T-cell (primary cell): ENCODE measurements at regions not wholly inside any gene's neighbourhood (a gene's known extent, or its start where the extent isn't known, plus 50 kb on each side); places are given as distances from the start of the nearest gene placed in this dataset.

Experiments
- ATAC-seq, 4 experiments: fragments of 200-7000 bp in 3 of 4; fragments of 150-1000 bp in 1 of 4; cut with Tn5 transposase; replicated peaks in 1 of 4; 1 replicate in 3 of 4; 2 replicates in 1 of 4; pipeline ENCODE4 v1.10.0; 2021; ENCODE audit warnings: moderate library complexity in 3 of 4, mild to moderate bottlenecking in 2 of 4, moderate number of reproducible peaks in 1 of 4
- CTCF ChIA-PET, 2 donors: fragments of 300-600 bp; sonication (Branson Sonifier 250); formaldehyde crosslinking; loops; one replicate each; lab custom pipeline; 2022; ENCODE audit warnings: antibody characterized with exemption in 2 of 2; lab: Charles Lee
- POLR2A ChIA-PET, 2 donors: fragments of 300-600 bp; sonication (Branson Sonifier 250); formaldehyde crosslinking; loops; one replicate each; lab custom pipeline; 2022; ENCODE audit warnings: antibody characterized with exemption in 2 of 2; lab: Charles Lee
- DNase-seq, 35 experiments: peaks; one replicate each; pipeline versions ENCODE4 v3.0.0 to v3.0.0-alpha.2; 2013 to 2023
- H3K27ac ChIP-seq: one replicate; pipeline ENCODE4 v1.5.1; 2013; ENCODE audit warnings: low read length
- H3K27me3 ChIP-seq, 2 experiments: replicated peaks in 1 of 2; 1 replicate in 1 of 2; 2 replicates in 1 of 2; pipeline versions ENCODE4 v1.6.1 to v1.7.0; 2013; ENCODE audit warnings: low read length in 1 of 2, mixed read lengths in 1 of 2; ENCODE audit not compliant: control insufficient read depth in 2 of 2, insufficient read depth in 2 of 2; ENCODE audit errors: extremely low read depth in 1 of 2
- H3K36me3 ChIP-seq, 2 donors: 1 replicate in 1 of 2; 2 replicates in 1 of 2; pipeline versions ENCODE4 v1.6.1 to v1.7.0; 2013; ENCODE audit warnings: low read length in 1 of 2; ENCODE audit not compliant: control insufficient read depth in 2 of 2, insufficient read depth in 1 of 2; ENCODE audit errors: extremely low read depth in 1 of 2
- H3K4me1 ChIP-seq, 2 experiments: 1 replicate in 1 of 2; 2 replicates in 1 of 2; pipeline versions ENCODE4 v1.6.1 to v1.7.0; 2013; ENCODE audit warnings: low read length in 2 of 2, mixed read lengths in 1 of 2; ENCODE audit not compliant: insufficient read depth in 2 of 2, control insufficient read depth in 1 of 2; ENCODE audit errors: extremely low read depth in 1 of 2
- H3K4me3 ChIP-seq, 2 donors: 1 replicate in 1 of 2; 2 replicates in 1 of 2; pipeline versions ENCODE4 v1.5.1 to v1.7.0; 2013; ENCODE audit warnings: mild to moderate bottlenecking in 2 of 2, low read length in 1 of 2, moderate library complexity in 1 of 2; ENCODE audit not compliant: control insufficient read depth in 1 of 2; ENCODE audit errors: extremely low read depth in 1 of 2
- H3K9me3 ChIP-seq: 2 replicates; pipeline ENCODE4 v1.7.0; 2013
- H3K27ac Mint-ChIP-seq, 2 donors: one replicate each; pipeline ENCODE4 v1.8.0; 2020 to 2021; ENCODE audit warnings: mild to moderate bottlenecking in 2 of 2, mixed read lengths in 2 of 2
- H3K27me3 Mint-ChIP-seq, 2 donors: one replicate each; pipeline ENCODE4 v1.8.0; 2021 to 2022; ENCODE audit warnings: mixed read lengths in 2 of 2
- H3K36me3 Mint-ChIP-seq: one replicate; pipeline ENCODE4 v1.8.0; 2021; ENCODE audit warnings: mixed read lengths
- H3K4me1 Mint-ChIP-seq, 3 donors: one replicate each; pipeline ENCODE4 v1.8.0; 2020 to 2022; ENCODE audit warnings: mixed read lengths in 3 of 3, mild to moderate bottlenecking in 1 of 3
- H3K4me3 Mint-ChIP-seq, 3 donors: one replicate each; pipeline ENCODE4 v1.8.0; 2020 to 2022; ENCODE audit warnings: mild to moderate bottlenecking in 3 of 3, mixed read lengths in 3 of 3, moderate library complexity in 3 of 3
- H3K9me3 Mint-ChIP-seq, 3 donors: one replicate each; pipeline ENCODE4 v1.8.0; 2020 to 2022; ENCODE audit warnings: mixed read lengths in 3 of 3
- WGBS: methylation state at CpG from one replicate; pipeline ENCODE4 v1.1.5; 2013; ENCODE audit warnings: missing lambda C conversion rate; ENCODE audit not compliant: insufficient coverage; 5-methylcytosine and 5-hydroxymethylcytosine counted together

- H3K4me3 ChIP-seq, result no peak overlapping the region
- Mint-ChIP-seq H3K4me3 (no peak overlapping the region), H3K4me1 (no peaks in the 10 kb centered on the region), H3K36me3 (peaks cover 54% of the 10 kb centered on the region), H3K9me3 (no peaks in the 10 kb centered on the region), H3K27me3 (no peaks in the 10 kb centered on the region), H3K27ac (no peak overlapping the region)
- ChIA-PET CTCF (no interaction called here), POLR2A (interaction anchor here in 1 of 2 donors (0.7 kb wide), 1 partner anchor 189 kb away, joined by 9 read pairs; no protein-coding TSS in a partner anchor)
- no peaks in the 10 kb centered on the region for H3K9me3 ChIP-seq
- WGBS, result 100% methylated on average over 1 of the region's 3 CpGs
- DNase-seq, result no peak
- ATAC-seq, result no peak
- H3K27me3 ChIP-seq, result no peaks in the 10 kb centered on the region
- H3K27ac ChIP-seq, result no peak overlapping the region
- H3K4me1 ChIP-seq, result no peaks in the 10 kb centered on the region
- H3K36me3 ChIP-seq, result peaks cover 13 to 47% of the 10 kb centered on the region in 2 donors
These were observed 194.5 kb upstream of the RGS6 start for GRCh38 chr14:71737760-71738159.

GRCh38 chr14:71739273-71739990 is 192.8 kb upstream of the RGS6 start:
- ATAC-seq, result no peak
- Mint-ChIP-seq H3K27me3 (no peaks in the 10 kb centered on the region), H3K4me1 (no peaks in the 10 kb centered on the region), H3K36me3 (peaks cover 40% of the 10 kb centered on the region), H3K9me3 (no peaks in the 10 kb centered on the region), H3K27ac (no peak overlapping the region), H3K4me3 (no peak overlapping the region)
- peaks cover 13 to 39% of the 10 kb centered on the region in 2 donors for H3K36me3 ChIP-seq
- ChIA-PET CTCF (interaction anchor here in 1 of 2 donors (0.6 kb wide), 1 partner anchor 29 kb away, joined by 3 read pairs; no protein-coding TSS in a partner anchor), POLR2A (interaction anchor here (0.6 to 0.7 kb wide), 2 partner anchors 364 to 632 kb away, joined by 3 read pairs; no protein-coding TSS in a partner anchor)
- H3K27ac ChIP-seq, result no peak overlapping the region
- no peaks in the 10 kb centered on the region for H3K9me3 ChIP-seq
- no peak overlapping the region for H3K4me3 ChIP-seq
- no peaks in the 10 kb centered on the region for H3K27me3 ChIP-seq
- H3K4me1 ChIP-seq, result no peaks in the 10 kb centered on the region
- 83% methylated on average over 2 of the region's 5 CpGs for WGBS
- no peak for DNase-seq

- ATAC-seq, result no peak
- Mint-ChIP-seq H3K36me3 (peaks cover 23% of the 10 kb centered on the region), H3K4me3 (no peak overlapping the region), H3K27ac (no peak overlapping the region), H3K9me3 (no peaks in the 10 kb centered on the region), H3K27me3 (peaks cover 0 to 1% of the 10 kb centered on the region in 2 donors), H3K4me1 (no peaks in the 10 kb centered on the region)
- H3K36me3 ChIP-seq, result peaks cover 7 to 27% of the 10 kb centered on the region in 2 donors
- no peaks in the 10 kb centered on the region for H3K27me3 ChIP-seq
- H3K4me1 ChIP-seq, result no peaks in the 10 kb centered on the region
- no peak overlapping the region for H3K4me3 ChIP-seq
- no peak for DNase-seq
- no peaks in the 10 kb centered on the region for H3K9me3 ChIP-seq
- ChIA-PET POLR2A (no interaction called here), CTCF (no interaction called here)
- no peak overlapping the region for H3K27ac ChIP-seq
- no CpG with 5 or more reads among the region's 5 CpGs for WGBS
These were observed 191.0 kb upstream of the RGS6 start for GRCh38 chr14:71741241-71741640.

- no peak overlapping the region for H3K4me3 ChIP-seq
These were observed 189.7 kb upstream of the RGS6 start for GRCh38 chr14:71742485-71742884.

GRCh38 chr14:71745072-71745471 is 187.2 kb upstream of the RGS6 start:
- Mint-ChIP-seq H3K4me1 (no peaks in the 10 kb centered on the region), H3K4me3 (no peak overlapping the region), H3K27me3 (peaks cover 0 to 2% of the 10 kb centered on the region in 2 donors), H3K27ac (no peak overlapping the region), H3K9me3 (peaks cover 3 to 12% (median 5%) of the 10 kb centered on the region in 3 donors), H3K36me3 (peaks cover 9% of the 10 kb centered on the region)
- no peak overlapping the region for H3K27ac ChIP-seq
- DNase-seq (no peak), ATAC-seq (no peak)
- H3K9me3 ChIP-seq, result no peaks in the 10 kb centered on the region
- no peaks in the 10 kb centered on the region for H3K36me3 ChIP-seq
- CTCF ChIA-PET, result interaction anchor here (0.6 to 1.3 kb wide), 4 partner anchors 8 to 994 kb away, joined by 3 read pairs; no protein-coding TSS in a partner anchor
- peaks cover 0 to 8% of the 10 kb centered on the region in 2 experiments for H3K27me3 ChIP-seq
- no peak overlapping the region for H3K4me3 ChIP-seq
- 94% methylated on average over 6 of the region's 7 CpGs for WGBS
- no peaks in the 10 kb centered on the region for H3K4me1 ChIP-seq
- POLR2A ChIA-PET, result interaction anchor here (0.6 to 0.7 kb wide), 2 partner anchors 40 to 217 kb away, joined by 3 to 5 read pairs; no protein-coding TSS in a partner anchor

More at GRCh38 chr14:71742485-71742884, 189.7 kb upstream of the RGS6 start:
- Mint-ChIP-seq H3K36me3 (peaks cover 12% of the 10 kb centered on the region), H3K4me3 (no peak overlapping the region), H3K9me3 (no peaks in the 10 kb centered on the region), H3K27me3 (peaks cover 0 to 2% of the 10 kb centered on the region in 2 donors), H3K4me1 (no peaks in the 10 kb centered on the region), H3K27ac (no peak overlapping the region)
- Histone ChIP-seq H3K9me3 (no peaks in the 10 kb centered on the region), H3K27me3 (no peaks in the 10 kb centered on the region), H3K36me3 (peaks cover 7 to 15% of the 10 kb centered on the region in 2 donors), H3K27ac (no peak overlapping the region), H3K4me1 (no peaks in the 10 kb centered on the region)
- 83% methylated on average over 1 of the region's 6 CpGs for WGBS
- ChIA-PET POLR2A (no interaction called here), CTCF (no interaction called here)
- DNase-seq (no peak), ATAC-seq (no peak)

GRCh38 chr14:71748196-71748595 is 184.0 kb upstream of the RGS6 start:
- H3K27me3 Mint-ChIP-seq, result peaks cover 0 to 3% of the 10 kb centered on the region in 2 donors
- DNase-seq (no peak), ATAC-seq (no peak)
- no peak overlapping the region for H3K27ac ChIP-seq
- H3K36me3 ChIP-seq, result no peaks in the 10 kb centered on the region
- 100% methylated on average over 1 of the region's 1 CpG for WGBS
- peaks cover 0 to 2% (median 0%) of the 10 kb centered on the region in 3 donors for H3K4me1 Mint-ChIP-seq
- POLR2A ChIA-PET, result no interaction called here
- H3K9me3 ChIP-seq, result no peaks in the 10 kb centered on the region
- peaks cover 0 to 21% of the 10 kb centered on the region in 2 experiments for H3K27me3 ChIP-seq
- CTCF ChIA-PET, result interaction anchor here in 1 of 2 donors (0.6 kb wide), 1 partner anchor 925 kb away, joined by 5 read pairs; no protein-coding TSS in a partner anchor
- H3K4me3 Mint-ChIP-seq, result no peak overlapping the region
- H3K9me3 Mint-ChIP-seq, result peaks cover 3 to 12% (median 5%) of the 10 kb centered on the region in 3 donors
- H3K36me3 Mint-ChIP-seq, result peaks cover 5% of the 10 kb centered on the region
- H3K27ac Mint-ChIP-seq, result no peak overlapping the region
- peaks cover 0 to 6% of the 10 kb centered on the region in 2 experiments for H3K4me1 ChIP-seq
- H3K4me3 ChIP-seq, result no peak overlapping the region
